ENCODE measurements at regions not wholly inside any gene's neighbourhood (a gene's known extent, or its start where the extent isn't known, plus 50 kb on each side); places are given as distances from the start of the nearest gene placed in this dataset.

- Histone ChIP-seq H3K4me3 (replicated peaks; ENCODE audit: insufficient read depth, low read length) (no peak overlapping the region), H3K27ac (replicated peaks) (no peak overlapping the region), H3K27me3 (ENCODE audit: insufficient read depth, poor library complexity, severe bottlenecking) (no peaks in the 10 kb centered on the region)
- no peak for DNase-seq (ENCODE audit: low read depth in 1 of 2, low spot score in 1 of 2)
- TF ChIP-seq GABPA (IDR thresholded peaks at IDR 0.05; ENCODE audit: low read depth) (no peak), REST (IDR thresholded peaks at IDR 0.05; ENCODE audit: insufficient replicate concordance, low read depth) (no peak), POLR2AphosphoS5 (IDR thresholded peaks at IDR 0.05; ENCODE audit: low read depth) (no peak), CTCF (IDR thresholded peaks at IDR 0.05; ENCODE audit: insufficient read depth, low read length) (no peak), SPI1 (IDR thresholded peaks at IDR 0.05; ENCODE audit: borderline replicate concordance, low read depth) (no peak)
Measured at GRCh38 chr11:42077794-42078193, 618.3 kb upstream of the LRRC4C start.

- peak; percentile 22 to 94 for DNase-seq (ENCODE audit: low read depth in 1 of 2, low spot score in 1 of 2)
- TF ChIP-seq REST (IDR thresholded peaks at IDR 0.05; ENCODE audit: insufficient replicate concordance, low read depth): no peak
- TF ChIP-seq POLR2AphosphoS5 (IDR thresholded peaks at IDR 0.05; ENCODE audit: low read depth): peak; percentile 17; the same call in 1 of the 2 replicates
- peak; percentile 95 for TF ChIP-seq SPI1 (IDR thresholded peaks at IDR 0.05; ENCODE audit: borderline replicate concordance, low read depth)
- no peaks in the 10 kb centered on the region for H3K27me3 ChIP-seq (ENCODE audit: insufficient read depth, poor library complexity, severe bottlenecking)
- H3K4me3 ChIP-seq (replicated peaks; ENCODE audit: insufficient read depth, low read length): no peak overlapping the region
- peak overlapping the region; percentile 36; the same call in 1 of the 2 replicates for H3K27ac ChIP-seq (replicated peaks)
Measured at GRCh38 chr11:42085736-42086135, 626.3 kb upstream of the LRRC4C start.

- no peak for TF ChIP-seq REST (IDR thresholded peaks at IDR 0.05; ENCODE audit: insufficient replicate concordance, low read depth)
- no peak for TF ChIP-seq GABPA (IDR thresholded peaks at IDR 0.05; ENCODE audit: low read depth)
- no peak for TF ChIP-seq SPI1 (IDR thresholded peaks at IDR 0.05; ENCODE audit: borderline replicate concordance, low read depth)
- no peak for TF ChIP-seq POLR2AphosphoS5 (IDR thresholded peaks at IDR 0.05; ENCODE audit: low read depth)
- TF ChIP-seq CTCF (IDR thresholded peaks at IDR 0.05; ENCODE audit: insufficient read depth, low read length): no peak
- H3K27me3 ChIP-seq (ENCODE audit: insufficient read depth, poor library complexity, severe bottlenecking): no peaks in the 10 kb centered on the region
- H3K4me3 ChIP-seq (replicated peaks; ENCODE audit: insufficient read depth, low read length): no peak overlapping the region
- H3K27ac ChIP-seq (replicated peaks): no peak overlapping the region
- DNase-seq (ENCODE audit: low read depth in 1 of 2, low spot score in 1 of 2): no peak
Measured at GRCh38 chr11:42093541-42093940, 634.1 kb upstream of the LRRC4C start.
